PC-3 (cell line): ENCODE measurements at regions not wholly inside any gene's neighbourhood (a gene's known extent, or its start where the extent isn't known, plus 50 kb on each side); places are given as distances from the start of the nearest gene placed in this dataset.

Source experiments
- ATAC-seq: fragments of 200-7000 bp; cut with Tn5 transposase; 2 replicates; pipeline ENCODE4 v1.9.1; 2020; ENCODE audit warnings: mild to moderate bottlenecking, moderate library complexity
- BruUV-seq: library from RNA; stranded (reverse); fragments of 400-500 nt; replicated peaks from 2 replicates; lab custom pipeline; 2021; lab: Mats Ljungman, UMichigan
- CTCF ChIA-PET: fragments of 300-600 bp; sonication (Branson Sonifier 250); formaldehyde crosslinking; loops from one replicate; lab custom pipeline; 2022; ENCODE audit warnings: antibody characterized with exemption; lab: Charles Lee
- POLR2A ChIA-PET: fragments of 300-600 bp; sonication (Branson Sonifier 250); formaldehyde crosslinking; loops from one replicate; lab custom pipeline; 2022; ENCODE audit warnings: antibody characterized with exemption; ENCODE audit not compliant: unreplicated experiment; lab: Charles Lee
- DNase-seq: peaks from one replicate; pipeline ENCODE4 v3.0.0-alpha.2; 2015
- H2AFZ ChIP-seq: fragments of 300-600 bp; sonication (generic); 2 replicates; pipeline ENCODE4 v1.6.0; 2016; ENCODE audit warnings: antibody characterized with exemption, low read length
- H3F3A ChIP-seq: fragments of 300-600 bp; sonication (generic); one replicate; pipeline ENCODE4 v1.6.0; 2017; ENCODE audit warnings: antibody characterized with exemption, low read length, control low read depth, mild to moderate bottlenecking; ENCODE audit not compliant: unreplicated experiment
- H3K27ac ChIP-seq: fragments of 300-600 bp; sonication (generic); 2 replicates; pipeline ENCODE4 v1.5.1; 2016; ENCODE audit warnings: mild to moderate bottlenecking, low read length
- H3K27me3 ChIP-seq: fragments of 300-600 bp; sonication (generic); 2 replicates; pipeline ENCODE4 v1.6.1; 2016; ENCODE audit warnings: low read length, mixed read lengths
- H3K36me3 ChIP-seq: fragments of 300-600 bp; sonication (generic); 2 replicates; pipeline ENCODE4 v1.6.1; 2016; ENCODE audit warnings: low read depth, mixed run types, low read length, mixed read lengths
- H3K4me1 ChIP-seq: fragments of 300-600 bp; sonication (generic); 2 replicates; pipeline ENCODE4 v1.5.1; 2016; ENCODE audit warnings: low read length; ENCODE audit not compliant: insufficient read depth
- H3K4me2 ChIP-seq: fragments of 300-600 bp; sonication (generic); 2 replicates; pipeline ENCODE4 v1.6.0; 2016; ENCODE audit warnings: low read length
- H3K4me3 ChIP-seq: fragments of 300-600 bp; sonication (generic); 2 replicates; pipeline ENCODE4 v1.5.1; 2016; ENCODE audit warnings: mild to moderate bottlenecking, low read length, mixed read lengths
- H3K79me2 ChIP-seq: fragments of 300-600 bp; sonication (generic); 2 replicates; pipeline ENCODE4 v1.6.1; 2017; ENCODE audit warnings: low read length, mixed read lengths
- H3K9ac ChIP-seq: fragments of 300-600 bp; sonication (generic); 2 replicates; pipeline ENCODE4 v1.6.0; 2016; ENCODE audit warnings: mild to moderate bottlenecking, low read length
- H3K9me2 ChIP-seq: fragments of 300-600 bp; sonication (generic); replicated peaks from 2 replicates; pipeline ENCODE4 v1.6.1; 2016; ENCODE audit warnings: mixed run types, low read length, mixed read lengths
- H3K9me3 ChIP-seq: fragments of 300-600 bp; sonication (generic); 2 replicates; pipeline ENCODE4 v1.6.1; 2016; ENCODE audit warnings: low read length, mixed read lengths
- H4K20me1 ChIP-seq: fragments of 300-600 bp; sonication (generic); 2 replicates; pipeline ENCODE4 v1.6.1; 2016; ENCODE audit warnings: low read length, mixed read lengths
- CTCF ChIP-seq: fragments of 300-600 bp; sonication (generic); conservative IDR thresholded peaks from 2 replicates; pipeline ENCODE4 v1.5.1; 2017; ENCODE audit warnings: antibody characterized with exemption, low read depth, mild to moderate bottlenecking, low read length
- EZH2 ChIP-seq: fragments of 300-600 bp; sonication (generic); IDR thresholded peaks from one replicate; pipeline ENCODE4 v1.6.1; 2017; ENCODE audit warnings: antibody characterized with exemption, mild to moderate bottlenecking, low read length; ENCODE audit not compliant: unreplicated experiment
- EZH2phosphoT487 ChIP-seq: fragments of 300-600 bp; sonication (generic); IDR thresholded peaks from 2 replicates; pipeline ENCODE4 v1.6.1; 2018; ENCODE audit warnings: mild to moderate bottlenecking, antibody characterized with exemption, low read length, borderline replicate concordance
- intact Hi-C: fragments of 100-400 bp; cut with micrococcal nuclease; formaldehyde crosslinking; loops from 2 replicates; pipeline ENCODE4 v1.9.0; 2023

- CTCF ChIA-PET: no interaction called here
Measured at GRCh38 chrX:7746856-7747255, 96.1 kb upstream of the VCX start.

GRCh38 chrX:7730071-7730470 lies 112.9 kb upstream of the VCX start:
- intact Hi-C loops: no loop called here
- Histone ChIP-seq H3K79me2 (no peaks in the 10 kb centered on the region), H3K27ac (no peak overlapping the region), H3K9me3 (no peaks in the 10 kb centered on the region), H3F3A (no peaks in the 10 kb centered on the region), H3K4me2 (no peak overlapping the region), H3K27me3 (no peaks in the 10 kb centered on the region), H3K9ac (no peak overlapping the region), H3K36me3 (no peaks in the 10 kb centered on the region), H3K4me1 (no peaks in the 10 kb centered on the region), H2AFZ (no peak overlapping the region), H4K20me1 (no peaks in the 10 kb centered on the region), H3K9me2 (no peaks in the 10 kb centered on the region), H3K4me3 (no peak overlapping the region)
- ChIA-PET CTCF (no interaction called here), POLR2A (no interaction called here)
- no TSS peak for BruUV-seq
- no peak for ATAC-seq
- no peak for DNase-seq
- no peak for TF ChIP-seq EZH2
- no peak for TF ChIP-seq CTCF
- TF ChIP-seq EZH2phosphoT487: no peak

More at GRCh38 chrX:7746856-7747255, 96.1 kb upstream of the VCX start:
- Histone ChIP-seq H2AFZ (no peak overlapping the region), H3K79me2 (no peaks in the 10 kb centered on the region), H3K4me1 (no peaks in the 10 kb centered on the region), H3K4me2 (no peak overlapping the region), H3K27me3 (no peaks in the 10 kb centered on the region), H3K9me3 (no peaks in the 10 kb centered on the region), H3K4me3 (no peak overlapping the region), H3K36me3 (no peaks in the 10 kb centered on the region), H3K27ac (no peak overlapping the region), H3K9me2 (no peaks in the 10 kb centered on the region), H3F3A (no peaks in the 10 kb centered on the region), H4K20me1 (no peaks in the 10 kb centered on the region), H3K9ac (no peak overlapping the region)
- TF ChIP-seq EZH2phosphoT487 (no peak), CTCF (no peak), EZH2 (no peak)
- BruUV-seq: no TSS peak
- POLR2A ChIA-PET: no interaction called here
- ATAC-seq (no peak), DNase-seq (no peak)
- intact Hi-C loops: no loop called here

GRCh38 chrX:7720519-7720918 lies 122.5 kb upstream of the VCX start:
- CTCF ChIA-PET: no interaction called here
- no peaks in the 10 kb centered on the region for H4K20me1 ChIP-seq
- H3K36me3 ChIP-seq: no peaks in the 10 kb centered on the region
- BruUV-seq: no TSS peak
- ATAC-seq (no peak), DNase-seq (no peak)
- H3K9me2 ChIP-seq: no peaks in the 10 kb centered on the region
- H3K4me1 ChIP-seq: no peaks in the 10 kb centered on the region
- intact Hi-C loops: no loop called here
- no peak overlapping the region for H3K9ac ChIP-seq
- no peak for TF ChIP-seq CTCF
- no peak for TF ChIP-seq EZH2
- TF ChIP-seq EZH2phosphoT487: no peak
- H3K9me3 ChIP-seq: no peaks in the 10 kb centered on the region
- no peak overlapping the region for H2AFZ ChIP-seq
- H3F3A ChIP-seq: no peaks in the 10 kb centered on the region
- no peak overlapping the region for H3K4me3 ChIP-seq
- H3K27me3 ChIP-seq: peaks cover 5% of the 10 kb centered on the region; the same call in 1 of the 2 replicates
- H3K79me2 ChIP-seq: no peaks in the 10 kb centered on the region
- POLR2A ChIA-PET: no interaction called here
- H3K27ac ChIP-seq: no peak overlapping the region
- no peak overlapping the region for H3K4me2 ChIP-seq
